Hematopoietic multipotent progenitor cell treated with erythropoietin and hydrocortisone succinate and interleukin-3 and kit ligand, for 6 days (in vitro differentiated cells): ENCODE measurements at regions not wholly inside any gene's neighbourhood (a gene's known extent, or its start where the extent isn't known, plus 50 kb on each side); places are given as distances from the start of the nearest gene placed in this dataset.
"Not testable (repeated sequence)": the region's sequence is repeated elsewhere in the genome, so short reads cannot be mapped to it uniquely, and the experiment has no call there.

Experiments used
- DNase-seq: peaks from one replicate; pipeline ENCODE4 v3.0.0-alpha.2; 2015

GRCh38 chr6:168255283-168255881 is 64.2 kb downstream of the DACT2 start:
- no peak for DNase-seq

- DNase-seq = no peak
These were observed 67.3 kb downstream of the DACT2 start for GRCh38 chr6:168252267-168252666.

- no peak for DNase-seq
These were observed 69.3 kb downstream of the DACT2 start for GRCh38 chr6:168250250-168250649.

GRCh38 chr6:168249746-168250145 is 69.8 kb downstream of the DACT2 start:
- no peak for DNase-seq

- DNase-seq = no peak
These were observed 71.4 kb downstream of the DACT2 start for GRCh38 chr6:168248148-168248620.

- peak; percentile 54 for DNase-seq
These were observed 72.0 kb downstream of the DACT2 start for GRCh38 chr6:168247443-168248147.

- no peak for DNase-seq
These were observed 74.5 kb downstream of the DACT2 start for GRCh38 chr6:168244961-168245551.

GRCh38 chr6:168243812-168244376 is 75.7 kb downstream of the DACT2 start:
- DNase-seq = no peak

- no peak for DNase-seq
These were observed 76.7 kb downstream of the DACT2 start for GRCh38 chr6:168242940-168243225.

GRCh38 chr6:168242111-168242939 is 77.3 kb downstream of the DACT2 start:
- DNase-seq = no peak

GRCh38 chr6:168240160-168240559 is 79.4 kb downstream of the DACT2 start:
- DNase-seq = no peak

- DNase-seq = no peak
These were observed 80.4 kb downstream of the DACT2 start for GRCh38 chr6:168239044-168239773.

- no peak for DNase-seq
These were observed 81.2 kb downstream of the DACT2 start for GRCh38 chr6:168238159-168238909.

GRCh38 chr6:168233875-168234213 is 85.7 kb downstream of the DACT2 start:
- not testable (repeated sequence) for DNase-seq

GRCh38 chr6:168232989-168233874 is 86.3 kb downstream of the DACT2 start:
- no peak for DNase-seq

- DNase-seq = no peak
These were observed 87.0 kb downstream of the DACT2 start for GRCh38 chr6:168232528-168232927.

- no peak for DNase-seq
These were observed 87.5 kb downstream of the DACT2 start for GRCh38 chr6:168232062-168232461.

GRCh38 chr6:168231393-168231957 is 88.1 kb downstream of the DACT2 start:
- DNase-seq = no peak

GRCh38 chr6:168229368-168229752 is 90.2 kb downstream of the DACT2 start:
- no peak for DNase-seq

- DNase-seq = no peak
These were observed 90.8 kb downstream of the DACT2 start for GRCh38 chr6:168228676-168229367.
